T-helper 17 cell (primary cell): ENCODE measurements at regions not wholly inside any gene's neighbourhood (a gene's known extent, or its start where the extent isn't known, plus 50 kb on each side); places are given as distances from the start of the nearest gene placed in this dataset.

Experiments
- ATAC-seq: fragments of 150-1000 bp; cut with Tn5 transposase; 2 replicates; pipeline ENCODE4 v1.10.0; 2021; ENCODE audit warnings: mild to moderate bottlenecking, moderate library complexity
- DNase-seq, 3 donors: peaks; one replicate each; pipeline versions ENCODE4 v3.0.0 to v3.0.0-alpha.2; 2020 to 2021
- H3K9me3 ChIP-seq: one replicate; pipeline ENCODE4 v1.7.0; 2013; ENCODE audit warnings: low read length, mild to moderate bottlenecking; ENCODE audit not compliant: control insufficient read depth, poor library complexity, severe bottlenecking
- H3K27ac Mint-ChIP-seq: one replicate; pipeline ENCODE4 v1.8.0; 2022; ENCODE audit warnings: mild to moderate bottlenecking, moderate library complexity, mixed read lengths
- H3K27me3 Mint-ChIP-seq: one replicate; pipeline ENCODE4 v1.8.0; 2022; ENCODE audit warnings: mixed read lengths
- H3K36me3 Mint-ChIP-seq: one replicate; pipeline ENCODE4 v1.8.0; 2022; ENCODE audit warnings: low read depth, mixed read lengths
- H3K4me1 Mint-ChIP-seq: one replicate; pipeline ENCODE4 v1.8.0; 2022; ENCODE audit warnings: mild to moderate bottlenecking, mixed read lengths
- H3K4me3 Mint-ChIP-seq: one replicate; pipeline ENCODE4 v1.8.0; 2022; ENCODE audit warnings: mild to moderate bottlenecking, moderate library complexity, mixed read lengths

DNA sequence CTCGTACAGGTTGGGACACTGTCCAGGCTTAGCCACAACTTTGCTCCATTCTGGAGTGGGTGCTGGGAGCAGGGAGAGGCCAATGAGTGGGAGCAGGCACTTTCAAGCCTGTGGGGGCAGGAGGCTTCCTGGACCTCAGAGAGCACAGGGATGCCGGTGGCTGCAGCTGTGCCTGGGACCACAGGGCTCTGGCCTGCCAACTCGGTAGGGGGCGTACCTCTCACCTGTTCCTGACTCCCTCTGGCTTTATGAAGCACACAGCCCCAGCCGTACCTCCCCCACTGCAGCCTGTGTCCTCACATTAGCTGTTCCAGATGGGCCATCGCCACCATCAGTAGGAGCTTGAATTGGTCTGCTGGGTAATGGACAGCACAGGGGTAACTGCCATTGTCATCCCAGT, 278.7 kb upstream of the KLHL1 start:
- Mint-ChIP-seq H3K27ac (no peak overlapping the region), H3K4me1 (no peaks in the 10 kb centered on the region), H3K27me3 (no peaks in the 10 kb centered on the region), H3K36me3 (no peaks in the 10 kb centered on the region), H3K4me3 (no peak overlapping the region)
- no peak for DNase-seq
- no peaks in the 10 kb centered on the region for H3K9me3 ChIP-seq
- no peak for ATAC-seq

DNA sequence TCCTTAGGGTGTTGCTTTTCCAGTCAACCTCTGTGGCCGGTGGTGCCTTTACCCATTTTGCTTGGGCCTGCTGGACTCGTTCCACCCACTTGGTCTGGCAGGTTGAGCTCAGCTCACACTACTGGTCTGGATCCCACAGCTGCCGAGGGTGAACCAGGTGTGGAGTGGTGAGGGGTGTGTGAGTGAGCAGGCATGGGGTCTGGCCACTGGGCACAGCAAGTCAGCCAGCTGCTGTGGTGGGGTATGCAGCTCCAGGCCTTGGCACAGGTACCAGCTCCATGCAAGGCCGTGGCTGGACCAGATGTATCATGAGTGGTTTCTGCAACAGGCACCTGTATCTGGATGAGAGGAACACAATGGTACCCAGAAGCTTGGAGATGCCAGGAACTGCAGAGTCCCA, 277.6 kb upstream of the KLHL1 start:
- no peak for DNase-seq
- H3K36me3 Mint-ChIP-seq, result no peaks in the 10 kb centered on the region
- no peaks in the 10 kb centered on the region for H3K27me3 Mint-ChIP-seq

DNA sequence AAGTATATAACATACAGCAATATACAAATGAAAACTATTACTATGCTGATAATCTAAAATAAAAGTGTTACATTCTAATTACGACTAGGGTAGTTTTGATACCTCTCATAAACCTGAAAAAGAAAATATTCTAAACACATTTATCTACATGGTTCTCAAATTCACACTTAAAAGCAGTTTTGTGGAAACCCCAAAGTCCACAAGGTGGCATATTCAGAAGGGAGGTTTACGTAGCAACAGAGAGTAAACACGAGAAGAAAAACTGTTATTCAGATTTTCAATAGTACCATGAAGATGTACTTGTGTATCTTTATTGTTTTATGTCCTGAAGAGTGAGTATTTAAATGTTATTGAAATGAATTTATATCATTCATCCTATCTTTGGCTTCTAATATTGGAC, 275.9 kb upstream of the KLHL1 start:
- no peak overlapping the region for H3K4me3 Mint-ChIP-seq
- H3K27me3 Mint-ChIP-seq, result no peaks in the 10 kb centered on the region
- H3K36me3 Mint-ChIP-seq, result no peaks in the 10 kb centered on the region
- no peak overlapping the region for H3K27ac Mint-ChIP-seq
- no peaks in the 10 kb centered on the region for H3K9me3 ChIP-seq
- DNase-seq (no peak), ATAC-seq (no peak)
- no peaks in the 10 kb centered on the region for H3K4me1 Mint-ChIP-seq

More for the DNA sequence above, 277.6 kb upstream of the KLHL1 start:
- H3K9me3 ChIP-seq, result no peaks in the 10 kb centered on the region
- H3K4me1 Mint-ChIP-seq, result no peaks in the 10 kb centered on the region
- H3K27ac Mint-ChIP-seq, result no peak overlapping the region
- ATAC-seq, result no peak
- H3K4me3 Mint-ChIP-seq, result no peak overlapping the region

DNA sequence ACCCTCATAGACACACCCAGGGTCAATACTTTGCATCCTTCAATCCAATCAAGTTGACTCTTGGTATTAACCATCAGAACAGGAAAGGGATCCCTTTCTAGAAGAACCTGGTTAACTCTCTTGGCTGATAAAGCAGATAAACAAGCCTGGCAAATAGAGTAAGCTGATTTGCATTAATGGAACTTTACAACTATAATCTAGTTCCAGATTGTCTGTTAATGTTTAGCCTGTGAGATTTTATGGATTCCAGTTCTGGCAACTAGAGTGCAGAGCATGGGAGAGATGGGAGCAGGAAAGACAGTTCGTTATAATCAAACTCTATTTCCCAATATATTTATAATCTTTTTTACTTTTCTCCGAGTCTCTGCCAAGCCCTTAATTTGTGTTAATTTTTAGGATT, 272.6 kb upstream of the KLHL1 start:
- Mint-ChIP-seq H3K36me3 (no peaks in the 10 kb centered on the region), H3K27me3 (no peaks in the 10 kb centered on the region), H3K27ac (no peak overlapping the region), H3K4me3 (no peak overlapping the region), H3K4me1 (no peaks in the 10 kb centered on the region)
- no peak for ATAC-seq
- DNase-seq, result no peak
- no peaks in the 10 kb centered on the region for H3K9me3 ChIP-seq

DNA sequence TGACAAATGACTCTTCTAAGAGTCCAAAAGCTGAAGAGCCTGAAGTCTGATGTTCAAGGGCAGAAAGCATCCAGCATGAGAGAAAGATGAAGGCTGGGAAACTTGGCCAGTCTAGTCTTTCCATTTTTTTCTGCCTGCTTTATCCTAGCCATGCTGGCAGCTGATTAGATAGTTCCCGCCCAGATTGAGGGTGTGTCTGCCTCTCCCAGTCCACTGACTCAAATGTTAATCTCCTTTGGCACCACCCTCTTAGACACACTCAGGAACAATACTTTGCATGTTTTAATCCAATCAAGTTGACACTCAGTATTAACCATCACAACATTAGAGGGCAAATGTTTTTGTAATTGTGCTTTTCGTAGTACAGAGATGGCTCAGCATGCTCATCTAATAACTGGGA, 267.5 kb upstream of the KLHL1 start:
- Mint-ChIP-seq H3K4me1 (no peaks in the 10 kb centered on the region), H3K27ac (no peak overlapping the region), H3K27me3 (no peaks in the 10 kb centered on the region), H3K4me3 (no peak overlapping the region), H3K36me3 (no peaks in the 10 kb centered on the region)
- DNase-seq, result no peak
- ATAC-seq, result no peak
- H3K9me3 ChIP-seq, result no peaks in the 10 kb centered on the region

DNA sequence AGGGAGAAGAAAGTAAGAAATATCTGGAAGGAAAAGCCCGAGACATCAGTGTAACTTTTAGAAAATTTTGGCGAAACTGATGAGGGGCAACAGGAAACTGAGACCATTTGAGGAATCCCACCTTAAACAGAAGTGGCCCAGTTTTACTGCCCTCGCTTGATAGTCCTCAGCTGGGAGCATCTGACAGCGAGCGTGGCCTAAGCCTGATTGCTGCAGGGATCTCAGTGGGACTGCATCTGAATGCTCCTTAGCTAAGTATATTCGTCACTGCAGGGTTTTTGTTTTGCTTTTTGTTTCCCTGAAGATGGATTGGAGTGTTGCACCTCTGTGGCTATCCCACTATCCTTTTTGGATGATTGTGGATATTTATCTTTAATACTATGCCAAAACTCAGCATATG, 262.7 kb upstream of the KLHL1 start:
- no peak overlapping the region for H3K27ac Mint-ChIP-seq
- no peak overlapping the region for H3K4me3 Mint-ChIP-seq
- DNase-seq (no peak), ATAC-seq (no peak)
- no peaks in the 10 kb centered on the region for H3K27me3 Mint-ChIP-seq
- H3K4me1 Mint-ChIP-seq, result no peaks in the 10 kb centered on the region
- H3K36me3 Mint-ChIP-seq, result no peaks in the 10 kb centered on the region
- H3K9me3 ChIP-seq, result no peaks in the 10 kb centered on the region

DNA sequence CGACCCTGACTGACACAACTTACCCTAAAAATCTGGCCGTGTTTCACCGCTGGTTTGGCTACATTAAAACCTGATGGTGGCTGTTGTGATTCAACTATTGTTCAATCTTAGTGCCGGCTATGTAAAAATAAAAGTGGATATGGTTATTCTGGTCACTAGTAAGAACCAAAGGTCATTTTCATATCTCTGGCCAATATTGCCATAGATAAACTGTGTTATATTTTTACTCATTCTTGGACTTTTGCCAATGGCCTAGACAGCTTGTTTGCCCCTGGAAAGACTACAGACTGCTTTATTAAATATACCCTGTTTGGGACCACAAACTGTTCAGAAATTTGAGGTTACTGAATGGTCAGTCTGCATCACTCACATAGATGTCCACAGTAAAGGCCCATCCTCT, 258.5 kb upstream of the KLHL1 start:
- ATAC-seq (no peak), DNase-seq (no peak)
- H3K4me3 Mint-ChIP-seq, result no peak overlapping the region
- no peaks in the 10 kb centered on the region for H3K4me1 Mint-ChIP-seq
- no peaks in the 10 kb centered on the region for H3K36me3 Mint-ChIP-seq
- no peaks in the 10 kb centered on the region for H3K27me3 Mint-ChIP-seq
- no peak overlapping the region for H3K27ac Mint-ChIP-seq
- no peaks in the 10 kb centered on the region for H3K9me3 ChIP-seq

DNA sequence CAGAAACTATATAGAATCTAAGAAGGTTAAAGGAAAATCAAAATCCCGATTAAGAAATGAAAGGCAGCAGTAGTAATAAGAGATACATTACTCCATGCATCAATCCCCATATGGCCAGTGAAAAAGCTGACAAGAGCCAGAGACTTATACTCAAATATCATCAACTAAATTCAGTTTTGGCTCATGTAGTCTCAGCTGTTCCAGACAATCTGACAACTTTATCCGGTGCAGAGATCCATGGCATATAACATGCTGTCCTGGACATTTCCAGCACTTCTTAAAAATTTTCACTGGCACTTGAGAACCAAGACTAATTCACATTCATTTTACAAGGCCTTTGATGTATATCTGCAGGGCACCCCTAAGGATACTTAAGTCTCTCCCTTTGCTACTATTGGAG, 255.7 kb upstream of the KLHL1 start:
- Mint-ChIP-seq H3K27me3 (no peaks in the 10 kb centered on the region), H3K36me3 (no peaks in the 10 kb centered on the region), H3K4me1 (no peaks in the 10 kb centered on the region), H3K27ac (no peak overlapping the region), H3K4me3 (no peak overlapping the region)
- DNase-seq, result no peak
- no peaks in the 10 kb centered on the region for H3K9me3 ChIP-seq
- ATAC-seq, result no peak

DNA sequence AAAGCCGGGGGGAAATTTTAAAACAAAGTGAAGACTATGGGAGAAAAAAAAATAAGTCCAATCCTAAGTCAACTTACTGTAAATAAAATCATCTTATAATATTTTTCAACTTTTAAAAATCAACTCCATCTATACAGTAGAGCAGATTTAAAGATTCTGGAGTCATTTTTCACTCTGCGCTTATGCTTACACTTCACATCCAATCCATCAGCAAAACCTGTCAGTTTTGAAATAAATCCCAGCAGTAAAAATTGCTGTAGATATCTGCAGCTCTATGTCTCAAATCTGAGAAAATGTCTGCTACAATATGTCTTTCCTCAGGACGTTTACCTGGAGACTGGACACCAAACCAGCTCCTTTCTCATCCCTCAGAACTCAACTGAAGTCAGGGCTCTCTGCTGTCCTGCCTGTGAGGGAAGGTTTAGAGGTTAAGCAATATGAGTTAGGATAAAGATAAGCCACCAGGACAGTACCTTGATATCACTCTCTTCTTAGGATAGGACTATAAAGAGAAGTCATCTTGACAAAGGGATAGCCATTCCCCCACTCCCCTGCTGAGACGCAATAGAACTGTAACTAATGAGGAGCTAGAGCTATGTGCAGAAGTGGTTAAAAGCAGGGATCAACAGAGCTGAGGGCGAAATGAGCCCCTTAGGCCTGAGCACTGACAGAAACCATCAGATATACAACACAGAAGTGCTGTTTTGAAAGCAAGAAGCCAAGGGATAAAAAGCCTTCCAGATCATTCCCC, 254.7 kb upstream of the KLHL1 start:
- H3K36me3 Mint-ChIP-seq, result no peaks in the 10 kb centered on the region
- no peaks in the 10 kb centered on the region for H3K27me3 Mint-ChIP-seq
- ATAC-seq (no peak), DNase-seq (no peak)
- H3K4me3 Mint-ChIP-seq, result no peak overlapping the region
- H3K27ac Mint-ChIP-seq, result no peak overlapping the region
- H3K4me1 Mint-ChIP-seq, result no peaks in the 10 kb centered on the region
- no peaks in the 10 kb centered on the region for H3K9me3 ChIP-seq

DNA sequence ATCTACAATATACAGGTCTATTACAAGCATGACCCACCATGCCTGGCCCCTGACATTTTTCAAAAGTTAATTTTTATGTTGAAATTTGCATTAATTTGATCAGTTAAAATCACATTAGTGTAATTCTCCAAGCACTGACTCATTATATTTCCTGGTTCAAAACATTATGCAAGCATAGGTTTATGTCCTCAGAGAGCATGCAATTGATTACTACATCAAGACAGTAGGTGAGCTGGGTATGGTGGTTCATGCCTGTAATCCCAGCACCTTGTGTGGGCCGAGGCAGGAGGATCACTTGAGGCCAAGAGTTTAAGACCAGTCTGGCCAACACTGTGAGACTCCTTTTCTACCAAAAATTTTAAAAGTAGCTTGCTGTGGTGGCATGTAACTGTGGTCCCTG, 248.8 kb upstream of the KLHL1 start:
- Mint-ChIP-seq H3K4me1 (no peaks in the 10 kb centered on the region), H3K27ac (no peak overlapping the region), H3K4me3 (no peak overlapping the region), H3K36me3 (no peaks in the 10 kb centered on the region), H3K27me3 (no peaks in the 10 kb centered on the region)
- DNase-seq, result no peak
- peaks cover 4% of the 10 kb centered on the region for H3K9me3 ChIP-seq
- ATAC-seq, result no peak

DNA sequence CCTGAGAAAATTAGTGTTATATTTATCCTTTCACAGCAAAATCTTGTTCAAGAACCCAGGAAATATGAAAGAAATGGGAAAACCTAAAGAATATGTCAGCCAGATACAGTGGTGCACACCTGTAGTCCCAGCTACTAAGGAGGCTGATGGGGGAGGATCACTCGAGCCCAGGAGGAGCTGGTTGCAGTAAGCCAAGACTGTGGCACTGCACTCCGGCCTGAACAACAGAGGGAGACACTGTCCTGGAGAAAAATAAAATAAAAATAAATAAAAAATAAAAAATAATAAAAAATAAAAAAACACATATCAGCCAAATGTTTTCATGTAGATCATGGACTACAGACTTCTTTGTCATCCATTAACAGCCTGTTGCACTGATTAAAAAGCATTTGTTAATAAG, 244.8 kb upstream of the KLHL1 start:
- Mint-ChIP-seq H3K27ac (no peak overlapping the region), H3K36me3 (no peaks in the 10 kb centered on the region), H3K4me3 (no peak overlapping the region), H3K27me3 (no peaks in the 10 kb centered on the region), H3K4me1 (no peaks in the 10 kb centered on the region)
- DNase-seq (no peak), ATAC-seq (no peak)
- H3K9me3 ChIP-seq, result peaks cover 4% of the 10 kb centered on the region

DNA sequence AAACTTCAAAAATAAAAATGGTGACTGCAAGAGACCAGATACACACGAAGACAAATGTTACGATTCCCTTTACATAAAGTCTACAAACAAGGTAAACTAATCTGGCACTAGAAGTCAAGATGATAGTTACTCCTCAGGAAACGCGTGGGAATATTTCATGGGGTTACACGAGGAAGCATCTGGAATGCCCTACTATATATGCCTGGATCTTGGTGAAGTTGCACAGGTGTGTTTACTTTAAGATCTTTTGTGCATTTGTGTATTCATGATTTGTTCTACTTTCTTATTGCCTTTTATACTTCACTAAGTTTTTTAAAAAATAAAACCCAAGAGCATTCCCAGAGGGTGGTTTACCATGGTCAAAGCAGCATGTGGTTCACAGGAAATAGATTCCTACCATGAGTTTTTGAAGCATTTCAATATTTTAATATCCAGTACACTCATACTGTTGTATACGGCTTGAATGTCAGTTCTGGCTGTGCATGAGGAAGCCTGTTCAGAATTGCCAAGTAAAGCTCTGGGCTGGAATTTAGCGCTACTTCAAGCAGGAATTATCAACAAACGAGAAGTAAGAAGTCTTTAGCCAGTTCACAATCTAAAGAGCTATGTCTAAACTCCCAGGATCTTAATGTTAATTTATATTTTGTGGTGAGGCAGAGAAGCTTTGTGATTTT, 239.8 kb upstream of the KLHL1 start:
- Mint-ChIP-seq H3K4me3 (no peak overlapping the region), H3K27ac (no peak overlapping the region), H3K36me3 (no peaks in the 10 kb centered on the region), H3K4me1 (no peaks in the 10 kb centered on the region), H3K27me3 (no peaks in the 10 kb centered on the region)
- ATAC-seq (no peak), DNase-seq (no peak)
- H3K9me3 ChIP-seq, result no peaks in the 10 kb centered on the region

DNA sequence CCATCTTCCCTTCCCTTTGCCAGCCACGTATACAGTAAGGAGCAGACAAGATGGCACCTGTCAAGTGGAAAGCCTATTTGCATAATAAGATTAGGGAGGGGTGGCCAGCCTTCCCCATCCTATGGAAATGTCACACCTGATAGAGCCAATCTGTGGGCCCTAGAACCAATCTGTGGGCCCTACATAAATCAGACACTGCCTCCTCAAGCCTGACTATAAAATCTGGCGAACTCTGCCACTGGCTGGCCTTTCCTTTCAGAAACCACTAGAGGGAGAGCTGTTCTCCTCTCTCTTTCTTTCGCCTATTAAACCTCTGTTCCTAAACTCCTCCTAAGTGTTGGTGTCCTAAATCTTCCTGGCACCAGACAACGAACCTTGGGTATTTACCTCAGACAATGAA, 231.5 kb upstream of the KLHL1 start:
- ATAC-seq, result no peak
- DNase-seq, result no peak
- Mint-ChIP-seq H3K27me3 (no peaks in the 10 kb centered on the region), H3K4me3 (no peak overlapping the region), H3K4me1 (no peaks in the 10 kb centered on the region), H3K36me3 (no peaks in the 10 kb centered on the region), H3K27ac (no peak overlapping the region)
- H3K9me3 ChIP-seq, result no peaks in the 10 kb centered on the region

DNA sequence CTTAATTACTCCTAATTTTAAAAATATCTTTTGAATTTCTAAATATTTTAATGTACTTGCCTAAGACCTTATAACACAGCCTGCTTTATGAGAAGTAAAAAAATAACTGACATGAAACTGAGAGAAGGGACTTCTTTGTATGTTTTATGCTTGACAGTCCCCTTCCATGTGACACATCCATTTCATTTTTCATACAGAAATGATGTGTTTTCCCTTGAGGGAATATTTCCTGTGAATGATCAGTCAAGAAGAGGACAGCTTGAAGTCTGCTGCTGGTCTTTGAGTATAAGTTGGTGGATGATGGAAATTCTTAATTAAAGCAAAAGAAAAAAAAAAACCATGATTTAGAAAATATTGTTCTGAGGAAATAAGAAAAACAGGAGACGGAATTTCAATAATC, 230.4 kb upstream of the KLHL1 start:
- no peak overlapping the region for H3K27ac Mint-ChIP-seq
- H3K36me3 Mint-ChIP-seq, result no peaks in the 10 kb centered on the region
- ATAC-seq (no peak), DNase-seq (no peak)
- no peaks in the 10 kb centered on the region for H3K9me3 ChIP-seq
- H3K27me3 Mint-ChIP-seq, result no peaks in the 10 kb centered on the region
- H3K4me3 Mint-ChIP-seq, result no peak overlapping the region
- H3K4me1 Mint-ChIP-seq, result no peaks in the 10 kb centered on the region
